Mucosa of stomach (tissue), 1 donor: ENCODE measurements at regions not wholly inside any gene's neighbourhood (a gene's known extent, or its start where the extent isn't known, plus 50 kb on each side); places are given as distances from the start of the nearest gene placed in this dataset.

Experiments
- H3K27me3 ChIP-seq: one replicate; pipeline ENCODE4 v1.7.0; 2013; ENCODE audit warnings: mild to moderate bottlenecking, low read length; ENCODE audit not compliant: control insufficient read depth, insufficient read depth
- H3K36me3 ChIP-seq: one replicate; pipeline ENCODE4 v1.7.0; 2013; ENCODE audit warnings: low read length; ENCODE audit not compliant: control insufficient read depth, insufficient read depth
- H3K4me1 ChIP-seq: one replicate; pipeline ENCODE4 v1.7.0; 2013; ENCODE audit warnings: mild to moderate bottlenecking, low read length; ENCODE audit not compliant: control insufficient read depth, insufficient read depth
- H3K4me3 ChIP-seq: one replicate; pipeline ENCODE4 v1.7.0; 2013; ENCODE audit warnings: low read length
- H3K9ac ChIP-seq: one replicate; pipeline ENCODE4 v1.7.0; 2013; ENCODE audit warnings: mild to moderate bottlenecking, low read length, moderate library complexity
- H3K9me3 ChIP-seq: one replicate; pipeline ENCODE4 v1.7.0; 2013; ENCODE audit warnings: mild to moderate bottlenecking, low read length, moderate library complexity; ENCODE audit not compliant: control insufficient read depth
- donor health status: Pancreatic carcinoma.

- Histone ChIP-seq H3K4me1 (no peaks in the 10 kb centered on the region), H3K27me3 (no peaks in the 10 kb centered on the region), H3K9ac (no peak overlapping the region), H3K9me3 (no peaks in the 10 kb centered on the region), H3K36me3 (no peaks in the 10 kb centered on the region), H3K4me3 (no peak overlapping the region)
Measured at GRCh38 chr2:220127876-220128275, 500.4 kb downstream of the SLC4A3 start.

- H3K9me3 ChIP-seq = no peaks in the 10 kb centered on the region
- no peaks in the 10 kb centered on the region for H3K27me3 ChIP-seq
- H3K9ac ChIP-seq = no peak overlapping the region
- H3K4me1 ChIP-seq = no peaks in the 10 kb centered on the region
- no peak overlapping the region for H3K4me3 ChIP-seq
- H3K36me3 ChIP-seq = no peaks in the 10 kb centered on the region
Measured at GRCh38 chr2:220129391-220129790, 502.0 kb downstream of the SLC4A3 start.

- no peaks in the 10 kb centered on the region for H3K27me3 ChIP-seq
Measured at GRCh38 chr2:220134756-220135534, 507.5 kb downstream of the SLC4A3 start.

GRCh38 chr2:220143336-220143735 lies 515.9 kb downstream of the SLC4A3 start:
- Histone ChIP-seq H3K4me3 (no peak overlapping the region), H3K4me1 (no peaks in the 10 kb centered on the region), H3K9ac (no peak overlapping the region)

More at GRCh38 chr2:220134756-220135534, 507.5 kb downstream of the SLC4A3 start:
- H3K4me1 ChIP-seq = no peaks in the 10 kb centered on the region
- no peaks in the 10 kb centered on the region for H3K9me3 ChIP-seq
- no peak overlapping the region for H3K4me3 ChIP-seq
- no peak overlapping the region for H3K9ac ChIP-seq
- H3K36me3 ChIP-seq = no peaks in the 10 kb centered on the region

DNA sequence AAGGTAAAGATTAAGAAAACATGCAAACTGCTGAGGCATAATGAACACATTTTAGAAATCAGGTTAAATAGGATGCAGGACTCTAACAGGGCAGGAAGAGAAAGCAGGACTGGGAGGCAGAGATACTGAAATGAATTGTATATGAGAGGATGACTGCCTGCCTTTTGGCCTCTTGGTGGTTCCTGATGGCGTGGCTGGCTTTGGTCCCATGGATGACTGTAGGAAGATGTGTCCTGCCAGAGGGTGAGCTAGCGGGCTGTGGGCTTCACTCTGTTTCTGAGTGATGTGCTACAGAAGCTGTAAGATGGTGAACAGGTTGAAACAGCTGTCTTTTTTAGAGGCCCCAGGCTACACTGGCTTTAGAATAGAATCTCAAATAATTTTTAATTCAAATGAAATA lies 517.0 kb downstream of the SLC4A3 start:
- no peaks in the 10 kb centered on the region for H3K4me1 ChIP-seq
- H3K9ac ChIP-seq = no peak overlapping the region
- no peaks in the 10 kb centered on the region for H3K36me3 ChIP-seq
- no peaks in the 10 kb centered on the region for H3K9me3 ChIP-seq
- no peaks in the 10 kb centered on the region for H3K27me3 ChIP-seq
- no peak overlapping the region for H3K4me3 ChIP-seq

More at GRCh38 chr2:220143336-220143735, 515.9 kb downstream of the SLC4A3 start:
- H3K9me3 ChIP-seq = no peaks in the 10 kb centered on the region
- no peaks in the 10 kb centered on the region for H3K36me3 ChIP-seq
- H3K27me3 ChIP-seq = no peaks in the 10 kb centered on the region

- Histone ChIP-seq H3K9me3 (no peaks in the 10 kb centered on the region), H3K4me3 (no peak overlapping the region), H3K36me3 (no peaks in the 10 kb centered on the region), H3K27me3 (no peaks in the 10 kb centered on the region), H3K9ac (no peak overlapping the region), H3K4me1 (no peaks in the 10 kb centered on the region)
Measured at GRCh38 chr2:220147161-220148038, 520.0 kb downstream of the SLC4A3 start.

DNA sequence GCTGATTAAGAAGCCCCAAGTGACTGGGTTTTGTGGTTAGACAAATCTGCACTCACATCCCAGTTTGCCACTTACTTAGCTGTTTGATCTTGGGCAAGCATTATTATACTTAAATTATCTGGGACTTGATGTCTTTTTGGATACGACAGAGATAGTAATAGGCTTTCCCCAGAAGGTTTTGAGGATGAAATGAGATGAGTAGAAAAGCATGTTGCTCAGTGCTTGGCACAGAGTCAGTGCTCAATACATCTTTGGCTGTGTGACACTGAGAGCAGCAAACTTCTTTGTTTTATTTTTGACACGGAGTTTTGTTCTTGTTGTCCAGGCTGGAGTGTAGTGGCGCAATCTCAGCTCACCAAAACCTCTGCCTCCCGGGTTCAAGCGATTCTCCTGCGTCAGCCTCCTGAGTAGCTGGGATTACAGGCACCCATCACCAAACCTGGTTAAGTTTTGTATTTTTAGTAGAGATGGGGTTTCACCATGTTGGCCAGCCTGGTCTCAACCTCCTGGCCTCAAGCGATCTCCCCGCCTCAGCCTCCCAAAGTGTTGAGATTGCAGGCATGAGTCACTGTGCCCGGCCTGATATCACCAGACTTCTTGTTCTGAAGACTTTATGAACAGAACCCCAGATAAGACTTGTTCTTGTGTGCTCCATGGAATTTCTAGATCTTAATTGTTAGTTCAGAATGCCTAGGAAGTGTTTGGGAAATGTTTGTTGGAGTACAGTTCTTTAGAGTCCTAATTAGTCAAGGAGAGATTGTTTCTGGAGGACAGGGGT lies 521.2 kb downstream of the SLC4A3 start:
- Histone ChIP-seq H3K27me3 (no peaks in the 10 kb centered on the region), H3K9ac (no peak overlapping the region), H3K4me1 (no peaks in the 10 kb centered on the region), H3K9me3 (no peaks in the 10 kb centered on the region), H3K36me3 (no peaks in the 10 kb centered on the region), H3K4me3 (no peak overlapping the region)

GRCh38 chr2:220151341-220151740 lies 523.9 kb downstream of the SLC4A3 start:
- Histone ChIP-seq H3K9ac (no peak overlapping the region), H3K4me1 (no peaks in the 10 kb centered on the region), H3K36me3 (no peaks in the 10 kb centered on the region), H3K4me3 (no peak overlapping the region), H3K27me3 (no peaks in the 10 kb centered on the region), H3K9me3 (no peaks in the 10 kb centered on the region)

DNA sequence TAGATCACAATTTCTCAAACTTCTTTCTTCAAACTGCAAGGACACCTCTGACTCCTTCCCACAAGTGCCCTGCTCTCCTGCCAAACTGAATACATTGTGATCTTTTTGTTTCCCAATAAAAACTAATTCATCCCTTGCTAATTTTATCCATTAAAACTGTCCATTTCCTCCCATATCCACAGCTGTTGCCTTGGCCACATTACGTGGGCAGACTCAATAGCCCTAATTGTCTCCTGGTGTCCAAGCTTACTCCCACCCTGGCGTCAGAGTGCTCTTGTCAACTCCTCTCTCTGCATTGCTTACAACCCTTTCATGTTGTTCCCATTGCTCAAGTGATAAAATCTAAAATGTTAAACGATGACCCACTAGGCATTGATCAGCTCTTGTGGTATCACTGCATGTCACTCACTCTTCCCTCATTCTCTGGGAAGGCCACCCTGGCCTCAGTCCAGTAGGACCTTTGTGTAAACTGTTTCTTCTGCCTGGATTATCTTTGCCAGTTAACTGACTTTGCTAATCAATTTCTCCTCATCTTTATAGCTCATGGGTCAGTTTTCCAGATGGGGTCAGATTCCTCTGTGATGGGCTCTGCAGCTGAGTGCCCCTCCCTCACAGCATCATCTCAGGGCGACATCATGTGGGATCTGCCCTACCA lies 525.0 kb downstream of the SLC4A3 start:
- H3K27me3 ChIP-seq = no peaks in the 10 kb centered on the region
- no peak overlapping the region for H3K9ac ChIP-seq
- no peak overlapping the region for H3K4me3 ChIP-seq
- H3K4me1 ChIP-seq = no peaks in the 10 kb centered on the region
- no peaks in the 10 kb centered on the region for H3K36me3 ChIP-seq
- no peaks in the 10 kb centered on the region for H3K9me3 ChIP-seq

DNA sequence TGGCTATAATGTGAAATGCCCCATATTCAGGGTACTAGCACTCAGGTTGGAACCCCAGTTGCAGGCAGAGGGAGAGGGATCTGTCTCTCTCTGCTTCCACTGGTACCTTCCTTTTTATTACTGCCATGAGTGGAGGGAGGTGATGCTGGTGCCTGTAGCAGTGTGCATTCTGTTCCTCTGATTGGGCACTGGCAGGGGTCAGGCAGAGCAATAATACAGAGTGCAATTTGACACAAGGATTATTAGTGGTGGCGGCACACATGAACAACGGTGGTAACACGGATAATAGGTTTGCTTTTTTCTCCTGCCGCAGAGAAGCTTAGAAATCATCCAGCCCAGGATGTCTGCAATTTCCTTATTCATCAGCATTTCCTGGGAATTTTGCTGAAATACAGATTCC lies 525.7 kb downstream of the SLC4A3 start:
- Histone ChIP-seq H3K4me3 (no peak overlapping the region), H3K9me3 (no peaks in the 10 kb centered on the region), H3K4me1 (no peaks in the 10 kb centered on the region)

DNA sequence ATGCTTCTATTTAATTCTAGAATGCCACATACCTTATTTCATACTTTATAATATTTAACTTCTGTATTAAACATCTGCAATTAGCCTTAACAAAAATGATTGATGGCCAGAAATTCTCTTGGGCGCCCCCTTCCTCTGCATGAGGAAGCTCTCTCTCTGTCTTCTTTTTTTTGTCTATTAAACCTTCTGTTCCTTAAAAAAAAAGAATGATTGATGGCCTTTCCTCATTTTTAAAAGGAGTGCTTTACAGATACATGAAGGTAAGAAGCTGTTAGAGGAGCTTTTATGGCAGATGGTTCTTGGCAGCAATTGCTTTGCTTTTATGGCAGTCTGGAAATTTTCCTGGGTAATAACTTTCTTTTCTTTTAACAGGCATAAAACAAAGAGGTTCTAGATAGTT lies 526.9 kb downstream of the SLC4A3 start:
- Histone ChIP-seq H3K27me3 (no peaks in the 10 kb centered on the region), H3K36me3 (no peaks in the 10 kb centered on the region), H3K9me3 (no peaks in the 10 kb centered on the region), H3K9ac (no peak overlapping the region), H3K4me3 (no peak overlapping the region), H3K4me1 (no peaks in the 10 kb centered on the region)

More for the DNA sequence above, 525.7 kb downstream of the SLC4A3 start:
- Histone ChIP-seq H3K36me3 (no peaks in the 10 kb centered on the region), H3K9ac (no peak overlapping the region), H3K27me3 (no peaks in the 10 kb centered on the region)
